Liver (tissue), 8 donors: ENCODE measurements at regions not wholly inside any gene's neighbourhood (a gene's known extent, or its start where the extent isn't known, plus 50 kb on each side); places are given as distances from the start of the nearest gene placed in this dataset.

Source experiments
- DNase-seq: peaks from one replicate; pipeline ENCODE4 v3.0.0-alpha.2; 2017; ENCODE audit warnings: low spot score
- H3K27ac ChIP-seq, 2 donors: one replicate each; pipeline ENCODE4 v1.7.0; 2013; ENCODE audit warnings: inconsistent platforms in 2 of 2, low read length in 2 of 2, control low read depth in 1 of 2, low read depth in 1 of 2, mild to moderate bottlenecking in 1 of 2
- H3K27me3 ChIP-seq, 4 donors: one replicate each; pipeline versions ENCODE4 v1.6.1 to v1.7.0; 2013; ENCODE audit warnings: low read length in 3 of 4, inconsistent platforms in 1 of 4, mild to moderate bottlenecking in 1 of 4, moderate library complexity in 1 of 4; ENCODE audit not compliant: control insufficient read depth in 4 of 4, insufficient read depth in 4 of 4
- H3K36me3 ChIP-seq, 4 donors: one replicate each; pipeline versions ENCODE4 v1.6.1 to v1.7.0; 2013; ENCODE audit warnings: low read length in 3 of 4, mild to moderate bottlenecking in 3 of 4, low read depth in 1 of 4, moderate library complexity in 1 of 4; ENCODE audit not compliant: control insufficient read depth in 4 of 4, insufficient read depth in 3 of 4
- H3K4me1 ChIP-seq, 4 donors: one replicate each; pipeline versions ENCODE4 v1.6.1 to v1.7.0; 2013; ENCODE audit warnings: low read length in 3 of 4, mild to moderate bottlenecking in 3 of 4, moderate library complexity in 1 of 4; ENCODE audit not compliant: control insufficient read depth in 4 of 4, insufficient read depth in 4 of 4
- H3K4me3 ChIP-seq, 3 donors: one replicate each; pipeline versions ENCODE4 v1.6.1 to v1.7.0; 2013; ENCODE audit warnings: low read length in 3 of 3, control low read depth in 1 of 3, low read depth in 1 of 3, mild to moderate bottlenecking in 1 of 3
- H3K9ac ChIP-seq, 2 donors: one replicate each; pipeline ENCODE4 v1.7.0; 2013; ENCODE audit warnings: low read length in 2 of 2, mild to moderate bottlenecking in 2 of 2, moderate library complexity in 2 of 2, control low read depth in 1 of 2, low read depth in 1 of 2
- H3K9me3 ChIP-seq, 4 donors: one replicate each; pipeline versions ENCODE4 v1.6.1 to v1.7.0; 2013; ENCODE audit warnings: low read length in 3 of 4; ENCODE audit not compliant: control insufficient read depth in 4 of 4
- EGR1 ChIP-seq, 2 donors: IDR thresholded peaks; 2 replicates each; pipeline ENCODE4 v1.6.1; 2016 to 2018; ENCODE audit warnings: antibody characterized with exemption in 2 of 2, low read depth in 2 of 2
- FOXA1 ChIP-seq: IDR thresholded peaks from 2 replicates; pipeline ENCODE4 v1.6.1; 2016; ENCODE audit warnings: antibody characterized with exemption
- FOXA2 ChIP-seq: IDR thresholded peaks from 2 replicates; pipeline ENCODE4 v1.6.1; 2016; ENCODE audit warnings: antibody characterized with exemption
- GABPA ChIP-seq, 2 donors: IDR thresholded peaks in 1 of 2; conservative IDR thresholded peaks in 1 of 2; 2 replicates each; pipeline ENCODE4 v1.6.1; 2016; ENCODE audit warnings: antibody characterized with exemption in 2 of 2, mild to moderate bottlenecking in 1 of 2, moderate library complexity in 1 of 2
- HNF4A ChIP-seq, 2 donors: conservative IDR thresholded peaks; 2 replicates each; pipeline ENCODE4 v1.6.1; 2016; ENCODE audit warnings: antibody characterized with exemption in 2 of 2, mild to moderate bottlenecking in 2 of 2
- HNF4G ChIP-seq: IDR thresholded peaks from 2 replicates; pipeline ENCODE4 v1.6.1; 2016; ENCODE audit warnings: antibody characterized with exemption
- JUND ChIP-seq, 2 donors: IDR thresholded peaks; 2 replicates each; pipeline ENCODE4 v1.6.1; 2016; ENCODE audit warnings: antibody characterized with exemption in 2 of 2
- NR2F2 ChIP-seq: IDR thresholded peaks from 2 replicates; pipeline ENCODE4 v1.6.1; 2016; ENCODE audit warnings: antibody characterized with exemption
- RAD21 ChIP-seq, 2 donors: IDR thresholded peaks; 2 replicates each; pipeline ENCODE4 v1.6.1; 2016; ENCODE audit warnings: antibody characterized with exemption in 2 of 2, mild to moderate bottlenecking in 2 of 2
- RXRA ChIP-seq, 2 donors: IDR thresholded peaks; 2 replicates each; pipeline ENCODE4 v1.6.1; 2017 to 2018; ENCODE audit warnings: antibody characterized with exemption in 2 of 2, mild to moderate bottlenecking in 1 of 2
- SP1 ChIP-seq: IDR thresholded peaks from 2 replicates; pipeline ENCODE4 v1.6.1; 2018; ENCODE audit warnings: antibody characterized with exemption, mild to moderate bottlenecking
- TAF1 ChIP-seq: conservative IDR thresholded peaks from 2 replicates; pipeline ENCODE4 v1.6.1; 2016; ENCODE audit warnings: antibody characterized with exemption, mild to moderate bottlenecking
- YY1 ChIP-seq: IDR thresholded peaks from 2 replicates; pipeline ENCODE4 v1.6.1; 2016; ENCODE audit warnings: antibody characterized with exemption, mild to moderate bottlenecking
- WGBS: extraction: QIAGEN DNeasy Blood & Tissue Kit; methylation state at CpG from one replicate; pipeline ENCODE4 v1.1.7; 2013; 5-methylcytosine and 5-hydroxymethylcytosine counted together
- TF ChIP-seq, protein P1 (sequence below): IDR thresholded peaks from 2 replicates; pipeline ENCODE4 v1.6.1; 2016; ENCODE audit warnings: antibody characterized with exemption
- TF ChIP-seq, protein P2 (sequence below): fragments of 150-350 bp; IDR thresholded peaks from 2 replicates; pipeline ENCODE4 v1.5.1; 2017; ENCODE audit warnings: improper control_type of control experiment, low read depth, low read length; ENCODE audit not compliant: missing input control
- TF ChIP-seq, protein P3 (sequence below): IDR thresholded peaks from 2 replicates; pipeline ENCODE4 v1.6.1; 2016; ENCODE audit warnings: antibody characterized with exemption
- TF ChIP-seq, protein P4 (sequence below): IDR thresholded peaks from 2 replicates; pipeline ENCODE4 v1.6.1; 2016; ENCODE audit warnings: antibody characterized with exemption, mild to moderate bottlenecking
- TF ChIP-seq, protein P5 (sequence below): IDR thresholded peaks from 2 replicates; pipeline ENCODE4 v1.6.1; 2016; ENCODE audit warnings: antibody characterized with exemption
- donor health status: healthy.
- donor health status: healthy.
- donor health status: healthy.
- donor health status: healthy.
- donor health status: healthy.

DNA sequence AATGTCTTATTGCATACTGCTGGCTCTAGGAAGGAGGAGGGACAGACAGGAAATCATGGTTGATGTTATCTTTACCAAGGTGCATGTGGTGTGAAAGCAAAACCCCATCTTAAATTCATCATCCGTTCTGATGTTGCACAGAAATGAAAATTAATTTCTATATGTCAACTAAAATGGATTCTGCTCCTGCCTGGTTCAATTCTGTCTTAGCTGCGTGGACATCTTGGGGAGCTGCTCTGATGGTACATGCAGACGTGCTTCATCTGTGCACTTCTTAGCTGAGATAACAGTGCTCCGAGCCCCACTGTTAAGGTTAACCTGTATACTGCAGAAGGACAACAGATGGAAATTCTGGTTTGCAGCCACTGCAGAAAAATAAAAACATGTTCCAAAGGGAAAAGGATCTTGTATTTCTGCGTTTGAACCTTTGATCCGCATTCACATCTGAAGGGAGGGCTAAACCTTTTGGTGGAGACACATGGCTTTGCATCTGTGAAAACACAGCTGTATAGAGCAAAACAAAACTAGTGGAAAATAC, 155.6 kb downstream of the TM9SF2 start (continued):
- TF ChIP-seq RAD21 (IDR thresholded peaks at IDR 0.05) (no peak), YY1 (no peak), EGR1 (IDR thresholded peaks at IDR 0.05; ENCODE audit: low read depth in 2 of 2) (no peak), JUND (IDR thresholded peaks at IDR 0.05) (no peak)

DNA sequence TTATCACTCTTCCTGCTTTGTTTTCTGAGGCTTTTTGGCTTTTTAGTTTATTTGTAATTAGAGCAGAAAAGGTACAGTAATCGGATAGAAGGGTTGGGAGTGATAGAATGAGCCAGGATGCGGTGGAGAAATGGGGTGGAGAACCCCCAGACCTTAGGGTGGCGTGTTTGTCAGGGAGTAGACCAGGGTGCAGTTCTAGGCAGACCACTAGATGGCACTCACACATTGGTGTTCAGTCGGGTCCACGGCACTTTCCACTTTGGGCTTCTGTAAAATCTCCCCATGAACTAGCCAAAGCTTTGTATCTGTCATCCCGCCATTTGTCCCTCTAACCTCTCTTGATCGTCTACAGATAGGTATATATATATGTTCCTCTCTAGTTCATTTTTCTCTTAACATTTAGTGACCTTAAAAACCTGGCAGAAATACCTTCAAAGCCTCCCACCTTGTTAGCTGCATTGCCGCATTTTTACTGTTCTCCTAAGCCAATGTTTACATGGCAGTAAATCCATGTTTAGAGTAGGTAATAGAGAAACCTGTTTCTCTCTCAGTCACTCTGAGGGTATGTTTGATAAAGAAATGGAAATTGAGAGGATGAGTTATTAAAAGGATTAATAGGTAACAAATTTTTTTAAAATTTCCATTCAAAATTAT, 154.9 kb downstream of the TM9SF2 start:
- Histone ChIP-seq H3K9ac (peak overlapping the region; percentile 67 to 88), H3K36me3 (no peaks in the 10 kb centered on the region), H3K4me3 (peak overlapping the region; percentile 9 to 35 (median 33)), H3K9me3 (no peaks in the 10 kb centered on the region), H3K27ac (peak overlapping the region; percentile 91 to 97), H3K27me3 (no peaks in the 10 kb centered on the region), H3K4me1 (peaks cover 5 to 41% (median 24%) of the 10 kb centered on the region in 4 donors)
- peak; percentile 81 for DNase-seq
- WGBS = 4% methylated on average over 8 of the region's 8 CpGs
- TF ChIP-seq SP1 = no peak
- TF ChIP-seq EGR1 (IDR thresholded peaks at IDR 0.05; ENCODE audit: low read depth in 2 of 2) = no peak
- peak; percentile 92 to 93 for TF ChIP-seq RAD21 (IDR thresholded peaks at IDR 0.05)
- TF ChIP-seq NR2F2 = peak; percentile 12
- TF ChIP-seq JUND (IDR thresholded peaks at IDR 0.05) = no peak
- TF ChIP-seq TAF1 = peak; percentile 53
- no peak for TF ChIP-seq GABPA (IDR thresholded peaks at IDR 0.05 in 1 of 2, conservative IDR thresholded peaks at IDR 0.05 in 1 of 2)
- TF ChIP-seq HNF4A (conservative IDR thresholded peaks at IDR 0.05) = no peak
- TF ChIP-seq, protein P1, sequence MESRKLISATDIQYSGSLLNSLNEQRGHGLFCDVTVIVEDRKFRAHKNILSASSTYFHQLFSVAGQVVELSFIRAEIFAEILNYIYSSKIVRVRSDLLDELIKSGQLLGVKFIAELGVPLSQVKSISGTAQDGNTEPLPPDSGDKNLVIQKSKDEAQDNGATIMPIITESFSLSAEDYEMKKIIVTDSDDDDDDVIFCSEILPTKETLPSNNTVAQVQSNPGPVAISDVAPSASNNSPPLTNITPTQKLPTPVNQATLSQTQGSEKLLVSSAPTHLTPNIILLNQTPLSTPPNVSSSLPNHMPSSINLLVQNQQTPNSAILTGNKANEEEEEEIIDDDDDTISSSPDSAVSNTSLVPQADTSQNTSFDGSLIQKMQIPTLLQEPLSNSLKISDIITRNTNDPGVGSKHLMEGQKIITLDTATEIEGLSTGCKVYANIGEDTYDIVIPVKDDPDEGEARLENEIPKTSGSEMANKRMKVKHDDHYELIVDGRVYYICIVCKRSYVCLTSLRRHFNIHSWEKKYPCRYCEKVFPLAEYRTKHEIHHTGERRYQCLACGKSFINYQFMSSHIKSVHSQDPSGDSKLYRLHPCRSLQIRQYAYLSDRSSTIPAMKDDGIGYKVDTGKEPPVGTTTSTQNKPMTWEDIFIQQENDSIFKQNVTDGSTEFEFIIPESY = no peak
- peak; percentile 65 for TF ChIP-seq YY1
- peak; percentile 57 for TF ChIP-seq FOXA2
- TF ChIP-seq RXRA (IDR thresholded peaks at IDR 0.05) = no peak
- TF ChIP-seq, protein P2, sequence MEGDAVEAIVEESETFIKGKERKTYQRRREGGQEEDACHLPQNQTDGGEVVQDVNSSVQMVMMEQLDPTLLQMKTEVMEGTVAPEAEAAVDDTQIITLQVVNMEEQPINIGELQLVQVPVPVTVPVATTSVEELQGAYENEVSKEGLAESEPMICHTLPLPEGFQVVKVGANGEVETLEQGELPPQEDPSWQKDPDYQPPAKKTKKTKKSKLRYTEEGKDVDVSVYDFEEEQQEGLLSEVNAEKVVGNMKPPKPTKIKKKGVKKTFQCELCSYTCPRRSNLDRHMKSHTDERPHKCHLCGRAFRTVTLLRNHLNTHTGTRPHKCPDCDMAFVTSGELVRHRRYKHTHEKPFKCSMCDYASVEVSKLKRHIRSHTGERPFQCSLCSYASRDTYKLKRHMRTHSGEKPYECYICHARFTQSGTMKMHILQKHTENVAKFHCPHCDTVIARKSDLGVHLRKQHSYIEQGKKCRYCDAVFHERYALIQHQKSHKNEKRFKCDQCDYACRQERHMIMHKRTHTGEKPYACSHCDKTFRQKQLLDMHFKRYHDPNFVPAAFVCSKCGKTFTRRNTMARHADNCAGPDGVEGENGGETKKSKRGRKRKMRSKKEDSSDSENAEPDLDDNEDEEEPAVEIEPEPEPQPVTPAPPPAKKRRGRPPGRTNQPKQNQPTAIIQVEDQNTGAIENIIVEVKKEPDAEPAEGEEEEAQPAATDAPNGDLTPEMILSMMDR = peak; percentile 95
- TF ChIP-seq, protein P3, sequence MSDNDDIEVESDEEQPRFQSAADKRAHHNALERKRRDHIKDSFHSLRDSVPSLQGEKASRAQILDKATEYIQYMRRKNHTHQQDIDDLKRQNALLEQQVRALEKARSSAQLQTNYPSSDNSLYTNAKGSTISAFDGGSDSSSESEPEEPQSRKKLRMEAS = no peak
- TF ChIP-seq HNF4G = no peak
- TF ChIP-seq, protein P4, sequence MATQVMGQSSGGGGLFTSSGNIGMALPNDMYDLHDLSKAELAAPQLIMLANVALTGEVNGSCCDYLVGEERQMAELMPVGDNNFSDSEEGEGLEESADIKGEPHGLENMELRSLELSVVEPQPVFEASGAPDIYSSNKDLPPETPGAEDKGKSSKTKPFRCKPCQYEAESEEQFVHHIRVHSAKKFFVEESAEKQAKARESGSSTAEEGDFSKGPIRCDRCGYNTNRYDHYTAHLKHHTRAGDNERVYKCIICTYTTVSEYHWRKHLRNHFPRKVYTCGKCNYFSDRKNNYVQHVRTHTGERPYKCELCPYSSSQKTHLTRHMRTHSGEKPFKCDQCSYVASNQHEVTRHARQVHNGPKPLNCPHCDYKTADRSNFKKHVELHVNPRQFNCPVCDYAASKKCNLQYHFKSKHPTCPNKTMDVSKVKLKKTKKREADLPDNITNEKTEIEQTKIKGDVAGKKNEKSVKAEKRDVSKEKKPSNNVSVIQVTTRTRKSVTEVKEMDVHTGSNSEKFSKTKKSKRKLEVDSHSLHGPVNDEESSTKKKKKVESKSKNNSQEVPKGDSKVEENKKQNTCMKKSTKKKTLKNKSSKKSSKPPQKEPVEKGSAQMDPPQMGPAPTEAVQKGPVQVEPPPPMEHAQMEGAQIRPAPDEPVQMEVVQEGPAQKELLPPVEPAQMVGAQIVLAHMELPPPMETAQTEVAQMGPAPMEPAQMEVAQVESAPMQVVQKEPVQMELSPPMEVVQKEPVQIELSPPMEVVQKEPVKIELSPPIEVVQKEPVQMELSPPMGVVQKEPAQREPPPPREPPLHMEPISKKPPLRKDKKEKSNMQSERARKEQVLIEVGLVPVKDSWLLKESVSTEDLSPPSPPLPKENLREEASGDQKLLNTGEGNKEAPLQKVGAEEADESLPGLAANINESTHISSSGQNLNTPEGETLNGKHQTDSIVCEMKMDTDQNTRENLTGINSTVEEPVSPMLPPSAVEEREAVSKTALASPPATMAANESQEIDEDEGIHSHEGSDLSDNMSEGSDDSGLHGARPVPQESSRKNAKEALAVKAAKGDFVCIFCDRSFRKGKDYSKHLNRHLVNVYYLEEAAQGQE = peak; percentile 58
- TF ChIP-seq, protein P5, sequence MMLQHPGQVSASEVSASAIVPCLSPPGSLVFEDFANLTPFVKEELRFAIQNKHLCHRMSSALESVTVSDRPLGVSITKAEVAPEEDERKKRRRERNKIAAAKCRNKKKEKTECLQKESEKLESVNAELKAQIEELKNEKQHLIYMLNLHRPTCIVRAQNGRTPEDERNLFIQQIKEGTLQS = no peak
- no peak for TF ChIP-seq FOXA1
